ENCODE measurements at regions not wholly inside any gene's neighbourhood (a gene's known extent, or its start where the extent isn't known, plus 50 kb on each side); places are given as distances from the start of the nearest gene placed in this dataset.
A peak's percentile ranks its signal among the peaks of the same experiment; 100 is the strongest.

- dilution Hi-C loops (cut with MboI; ENCODE audit: extremely low pct_ligation_motif_present, low sequenced_read_pairs) (no loop called here), intact Hi-C loops (cut with micrococcal nuclease) (no loop called here)
- Histone ChIP-seq H3K4me2 (ENCODE audit: insufficient read depth, low read length) (no peak overlapping the region), H3K27me3 (ENCODE audit: control insufficient read depth in 2 of 2, insufficient read depth in 2 of 2, low read length in 2 of 2) (no peaks in the 10 kb centered on the region), H2AFZ (ENCODE audit: low read depth, low read length) (no peak overlapping the region), H3K9me1 (replicated peaks; ENCODE audit: control insufficient read depth, extremely low read depth, insufficient read depth, low read length) (no peaks in the 10 kb centered on the region), H3K27ac (ENCODE audit: insufficient read depth, low read depth, low read length) (no peak overlapping the region), H3K79me2 (ENCODE audit: control insufficient read depth, insufficient read depth, low read length) (no peaks in the 10 kb centered on the region), H3K36me3 (ENCODE audit: control insufficient read depth in 2 of 2, extremely low read depth in 1 of 2, insufficient read depth in 2 of 2, low read length in 2 of 2) (no peaks in the 10 kb centered on the region), H3K4me1 (ENCODE audit: control insufficient read depth, extremely low read depth, insufficient read depth, low read length) (no peaks in the 10 kb centered on the region), H3K9ac (replicated peaks; ENCODE audit: extremely low read depth, insufficient read depth, low read length) (no peak overlapping the region), H3K9me3 (replicated peaks; ENCODE audit: control insufficient read depth, insufficient read depth, low read length) (no peaks in the 10 kb centered on the region), H3K4me3 (replicated peaks in 1 of 3; ENCODE audit: insufficient read depth in 1 of 3, low read depth in 1 of 3, low read length in 3 of 3) (no peak overlapping the region), H4K20me1 (replicated peaks; ENCODE audit: control insufficient read depth, extremely low read depth, insufficient read depth, low read length) (no peaks in the 10 kb centered on the region)
- FAIRE-seq, result peak; percentile 65
- POLR2A ChIA-PET, result no interaction called here
- peak; percentile 36 for DNase-seq (ENCODE audit: low read depth, low spot score)
- CTCF ChIA-PET, result interaction anchor here (1.1 kb wide), 1 partner anchor 19 kb away, joined by 3 read pairs; no protein-coding TSS in a partner anchor
- no peak for TF ChIP-seq JUN (IDR thresholded peaks at IDR 0.05; ENCODE audit: borderline replicate concordance, insufficient read depth, insufficient read length, low read depth)
- no peak for TF ChIP-seq POLR2AphosphoS5 (IDR thresholded peaks at IDR 0.05; ENCODE audit: insufficient read depth, low read depth, low read length)
- TF ChIP-seq MYC (IDR thresholded peaks at IDR 0.05; ENCODE audit: low read depth, low read length), result no peak
- TF ChIP-seq MAX (IDR thresholded peaks at IDR 0.05; ENCODE audit: insufficient read depth, insufficient read length), result no peak
- no peak for TF ChIP-seq FOS (IDR thresholded peaks at IDR 0.05; ENCODE audit: borderline replicate concordance, insufficient read depth, low read length)
- no peak for TF ChIP-seq POLR2A (IDR thresholded peaks at IDR 0.05; ENCODE audit: low read depth, low read length)
- no peak for TF ChIP-seq CTCF (IDR thresholded peaks at IDR 0.05; ENCODE audit: extremely low read depth in 1 of 2, insufficient read depth in 1 of 2, low read depth in 1 of 2, low read length in 2 of 2)
- no peak for TF ChIP-seq GATA2 (IDR thresholded peaks at IDR 0.05; ENCODE audit: insufficient read depth, insufficient read length, low read depth, low read length)
- no peak for TF ChIP-seq EZH2 (IDR thresholded peaks at IDR 0.05; ENCODE audit: borderline replicate concordance, low read depth, low read length, severe bottlenecking)
- no TSS peak for BruUV-seq (replicated peaks)
Measured at GRCh38 chr12:87092421-87092820, 836.2 kb upstream of the MGAT4C start.

Measured in endothelial cell of umbilical vein (primary cell).